ENCODE measurements at regions not wholly inside any gene's neighbourhood (a gene's known extent, or its start where the extent isn't known, plus 50 kb on each side); places are given as distances from the start of the nearest gene placed in this dataset.

DNA sequence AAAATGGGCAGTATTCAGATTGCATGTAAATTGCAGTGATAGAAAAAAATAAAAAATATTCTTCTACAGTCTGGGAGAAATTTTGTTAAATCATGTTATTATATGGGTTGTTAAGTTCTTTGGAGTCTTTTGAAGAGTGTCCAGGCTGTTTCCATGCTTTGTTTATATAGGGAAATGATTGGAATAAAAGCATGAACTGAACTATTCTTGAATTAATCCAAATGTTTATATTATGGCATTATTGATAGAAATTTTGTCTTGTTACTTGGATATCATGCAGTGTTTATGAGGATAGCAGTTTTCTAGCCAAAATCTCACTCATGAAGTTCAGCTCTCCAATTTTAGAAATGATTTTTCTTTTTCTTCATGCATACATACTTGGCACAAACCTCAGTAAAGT, 108.2 kb upstream of the NAV3 start:
- H3K36me3 ChIP-seq (ENCODE audit: control insufficient read depth in 1 of 2, insufficient read depth in 2 of 2, low read length in 2 of 2), result no peaks in the 10 kb centered on the region
- peaks cover 0 to 7% of the 10 kb centered on the region in 2 donors for H3K9me3 ChIP-seq (ENCODE audit: control insufficient read depth in 1 of 2, low read length in 2 of 2)
- H3K4me1 ChIP-seq (ENCODE audit: control insufficient read depth in 1 of 2, insufficient read depth in 2 of 2, low read length in 2 of 2), result peaks cover 0 to 11% of the 10 kb centered on the region in 2 donors
- no peaks in the 10 kb centered on the region for H3K27me3 ChIP-seq (ENCODE audit: low read depth, low read length)
- H3K27ac ChIP-seq (ENCODE audit: low read length), result no peak overlapping the region
- no peak overlapping the region for H3K4me3 ChIP-seq (ENCODE audit: low read depth in 1 of 2, low read length in 2 of 2)

DNA sequence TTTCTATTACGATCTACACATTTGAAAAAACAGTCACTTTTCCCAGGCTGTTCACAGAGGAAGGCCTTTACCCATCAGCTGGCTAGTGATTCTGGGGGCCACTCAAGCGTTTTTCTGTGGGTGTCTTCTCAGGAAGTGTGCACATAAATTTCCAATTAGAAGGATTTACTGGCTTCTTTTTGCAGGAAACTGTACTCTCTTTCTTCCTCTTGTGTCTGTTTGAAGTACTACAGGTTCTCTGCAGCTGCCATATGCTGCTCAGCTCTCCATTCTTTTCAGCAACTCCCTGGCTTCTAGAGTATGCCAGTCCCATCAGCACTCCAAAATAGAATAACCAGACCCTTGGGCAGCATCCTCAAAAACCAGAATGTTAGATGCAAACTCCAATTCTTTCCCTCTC, 110.4 kb upstream of the NAV3 start:
- H3K4me1 ChIP-seq (ENCODE audit: control insufficient read depth in 1 of 2, insufficient read depth in 2 of 2, low read length in 2 of 2), result peaks cover 0 to 8% of the 10 kb centered on the region in 2 donors
- H3K9me3 ChIP-seq (ENCODE audit: control insufficient read depth in 1 of 2, low read length in 2 of 2), result peaks cover 0 to 7% of the 10 kb centered on the region in 2 donors
- H3K27ac ChIP-seq (ENCODE audit: low read length), result no peak overlapping the region
- H3K4me3 ChIP-seq (ENCODE audit: low read depth in 1 of 2, low read length in 2 of 2), result no peak overlapping the region
- no peaks in the 10 kb centered on the region for H3K36me3 ChIP-seq (ENCODE audit: control insufficient read depth in 1 of 2, insufficient read depth in 2 of 2, low read length in 2 of 2)
- no peaks in the 10 kb centered on the region for H3K27me3 ChIP-seq (ENCODE audit: low read depth, low read length)

DNA sequence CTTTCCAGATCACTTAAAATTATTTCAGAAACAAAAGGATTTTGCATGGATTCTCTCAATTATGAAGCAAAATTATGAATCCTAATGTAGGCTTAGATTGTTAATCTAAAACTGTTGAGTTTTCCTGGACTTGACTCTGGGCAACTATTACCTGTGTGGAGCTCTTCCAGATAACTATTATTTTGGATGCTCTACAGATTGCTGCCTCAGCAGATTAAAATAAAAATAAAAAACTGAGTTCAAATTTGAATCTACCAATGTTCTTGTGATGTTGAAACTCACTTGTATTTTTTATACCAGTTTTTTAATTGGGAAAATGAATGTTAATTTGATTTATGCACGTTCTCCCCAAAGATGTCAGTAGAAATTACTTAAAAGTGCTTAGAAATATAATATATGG, 120.5 kb upstream of the NAV3 start:
- no peaks in the 10 kb centered on the region for H3K27me3 ChIP-seq (ENCODE audit: low read depth, low read length)
- no peak overlapping the region for H3K4me3 ChIP-seq (ENCODE audit: low read depth in 1 of 2, low read length in 2 of 2)
- H3K36me3 ChIP-seq (ENCODE audit: control insufficient read depth in 1 of 2, insufficient read depth in 2 of 2, low read length in 2 of 2), result no peaks in the 10 kb centered on the region
- no peaks in the 10 kb centered on the region for H3K9me3 ChIP-seq (ENCODE audit: control insufficient read depth in 1 of 2, low read length in 2 of 2)
- no peaks in the 10 kb centered on the region for H3K4me1 ChIP-seq (ENCODE audit: control insufficient read depth in 1 of 2, insufficient read depth in 2 of 2, low read length in 2 of 2)
- H3K27ac ChIP-seq (ENCODE audit: low read length), result no peak overlapping the region

DNA sequence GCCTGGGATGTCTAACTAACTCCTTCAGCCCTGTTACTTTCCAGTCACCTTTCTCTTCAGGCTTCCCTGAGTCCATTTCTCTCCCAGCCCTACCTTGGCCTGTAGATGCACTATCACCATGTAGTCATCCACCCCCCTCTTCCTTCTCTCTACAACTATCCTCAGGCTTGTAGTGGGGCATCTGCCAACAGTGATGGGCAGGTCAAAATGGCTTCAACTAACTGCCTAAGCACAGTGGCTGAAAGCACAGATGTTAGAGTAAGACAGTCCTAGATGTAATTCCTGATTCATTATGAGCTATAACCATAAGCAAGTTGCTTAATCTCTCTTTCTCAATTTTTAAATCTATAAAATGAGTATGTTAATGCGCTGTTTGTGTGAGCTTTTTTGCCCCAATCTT, 133.6 kb upstream of the NAV3 start:
- no peaks in the 10 kb centered on the region for H3K9me3 ChIP-seq (ENCODE audit: control insufficient read depth in 1 of 2, low read length in 2 of 2)
- no peaks in the 10 kb centered on the region for H3K4me1 ChIP-seq (ENCODE audit: control insufficient read depth in 1 of 2, insufficient read depth in 2 of 2, low read length in 2 of 2)
- no peak overlapping the region for H3K4me3 ChIP-seq (ENCODE audit: low read depth in 1 of 2, low read length in 2 of 2)

DNA sequence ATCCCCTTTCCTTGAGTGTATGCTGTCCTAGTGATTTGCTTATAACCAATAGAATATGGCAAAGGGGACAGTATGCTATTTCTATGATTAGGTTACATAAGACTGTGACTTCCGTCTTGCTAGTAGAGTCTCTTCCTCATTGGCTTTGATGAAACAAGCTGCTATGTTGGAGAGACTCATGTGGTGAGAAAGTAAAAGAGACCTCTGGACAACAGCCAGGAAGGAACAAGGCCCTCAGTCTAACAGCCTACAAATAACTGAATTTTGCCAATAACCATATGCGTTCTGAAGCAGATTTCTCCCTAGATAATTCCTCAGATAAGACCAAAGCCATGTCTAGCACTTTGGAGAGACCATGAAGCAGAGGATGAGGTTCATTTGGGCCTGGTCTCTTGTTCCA, 134.5 kb upstream of the NAV3 start:
- Histone ChIP-seq H3K27ac (ENCODE audit: low read length) (no peak overlapping the region), H3K4me1 (ENCODE audit: control insufficient read depth in 1 of 2, insufficient read depth in 2 of 2, low read length in 2 of 2) (no peaks in the 10 kb centered on the region), H3K4me3 (ENCODE audit: low read depth in 1 of 2, low read length in 2 of 2) (no peak overlapping the region), H3K27me3 (ENCODE audit: low read depth, low read length) (no peaks in the 10 kb centered on the region), H3K9me3 (ENCODE audit: control insufficient read depth in 1 of 2, low read length in 2 of 2) (no peaks in the 10 kb centered on the region), H3K36me3 (ENCODE audit: control insufficient read depth in 1 of 2, insufficient read depth in 2 of 2, low read length in 2 of 2) (no peaks in the 10 kb centered on the region)

More for the DNA sequence above, 133.6 kb upstream of the NAV3 start:
- no peaks in the 10 kb centered on the region for H3K27me3 ChIP-seq (ENCODE audit: low read depth, low read length)
- no peaks in the 10 kb centered on the region for H3K36me3 ChIP-seq (ENCODE audit: control insufficient read depth in 1 of 2, insufficient read depth in 2 of 2, low read length in 2 of 2)
- no peak overlapping the region for H3K27ac ChIP-seq (ENCODE audit: low read length)

DNA sequence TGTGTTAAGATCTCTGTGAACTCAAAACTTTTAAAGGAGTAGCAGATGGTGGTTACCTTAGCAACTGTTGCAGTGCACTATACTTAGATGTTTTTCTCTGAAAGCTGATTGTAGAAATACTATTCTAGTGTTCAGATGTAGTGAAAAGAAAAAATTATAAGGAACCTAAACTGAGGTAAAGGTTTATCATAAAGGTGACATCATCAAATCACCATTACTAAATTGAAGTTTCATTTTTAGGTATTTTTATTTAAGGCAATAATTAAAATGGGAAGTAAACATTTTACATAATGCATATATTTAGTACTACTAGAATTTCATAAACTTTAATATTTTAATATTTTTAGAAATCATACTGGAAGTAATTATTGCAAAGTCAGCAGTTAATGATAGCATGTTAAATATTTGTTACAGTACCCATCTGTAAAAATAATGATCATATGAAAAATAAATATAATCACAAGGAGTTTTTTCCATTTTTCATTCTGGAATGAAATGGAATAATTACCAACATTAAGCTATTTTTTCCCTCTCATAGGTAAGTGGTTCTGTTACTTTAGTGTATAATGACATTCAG, 141.1 kb upstream of the NAV3 start:
- Histone ChIP-seq H3K27ac (ENCODE audit: low read length) (no peak overlapping the region), H3K4me1 (ENCODE audit: control insufficient read depth in 1 of 2, insufficient read depth in 2 of 2, low read length in 2 of 2) (peaks cover 0 to 3% of the 10 kb centered on the region in 2 donors), H3K4me3 (ENCODE audit: low read depth in 1 of 2, low read length in 2 of 2) (no peak overlapping the region), H3K36me3 (ENCODE audit: control insufficient read depth in 1 of 2, insufficient read depth in 2 of 2, low read length in 2 of 2) (no peaks in the 10 kb centered on the region), H3K27me3 (ENCODE audit: low read depth, low read length) (no peaks in the 10 kb centered on the region), H3K9me3 (ENCODE audit: control insufficient read depth in 1 of 2, low read length in 2 of 2) (no peaks in the 10 kb centered on the region)

DNA sequence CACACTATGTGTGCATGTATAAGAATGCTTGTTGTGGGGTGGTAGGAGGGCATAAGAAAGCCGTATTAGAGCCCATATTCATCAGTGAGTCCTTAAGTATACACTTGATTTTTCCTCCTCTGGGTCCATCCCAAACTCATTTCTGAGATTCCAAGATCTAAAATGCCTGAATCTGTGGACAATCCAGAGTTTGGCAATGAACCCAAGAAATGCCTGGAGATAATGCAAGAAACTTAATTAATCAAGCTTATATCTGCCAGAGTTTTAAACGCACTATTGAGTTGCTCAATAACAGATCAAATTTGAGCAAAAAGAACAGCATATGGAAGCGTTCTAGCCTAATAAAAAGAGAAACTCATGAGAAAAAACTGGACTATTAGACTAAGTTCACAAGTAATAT, 143.4 kb upstream of the NAV3 start:
- no peak overlapping the region for H3K27ac ChIP-seq (ENCODE audit: low read length)
- no peaks in the 10 kb centered on the region for H3K27me3 ChIP-seq (ENCODE audit: low read depth, low read length)
- H3K4me3 ChIP-seq (ENCODE audit: low read depth in 1 of 2, low read length in 2 of 2), result no peak overlapping the region
- peaks cover 0 to 3% of the 10 kb centered on the region in 2 donors for H3K4me1 ChIP-seq (ENCODE audit: control insufficient read depth in 1 of 2, insufficient read depth in 2 of 2, low read length in 2 of 2)
- no peaks in the 10 kb centered on the region for H3K9me3 ChIP-seq (ENCODE audit: control insufficient read depth in 1 of 2, low read length in 2 of 2)
- no peaks in the 10 kb centered on the region for H3K36me3 ChIP-seq (ENCODE audit: control insufficient read depth in 1 of 2, insufficient read depth in 2 of 2, low read length in 2 of 2)

DNA sequence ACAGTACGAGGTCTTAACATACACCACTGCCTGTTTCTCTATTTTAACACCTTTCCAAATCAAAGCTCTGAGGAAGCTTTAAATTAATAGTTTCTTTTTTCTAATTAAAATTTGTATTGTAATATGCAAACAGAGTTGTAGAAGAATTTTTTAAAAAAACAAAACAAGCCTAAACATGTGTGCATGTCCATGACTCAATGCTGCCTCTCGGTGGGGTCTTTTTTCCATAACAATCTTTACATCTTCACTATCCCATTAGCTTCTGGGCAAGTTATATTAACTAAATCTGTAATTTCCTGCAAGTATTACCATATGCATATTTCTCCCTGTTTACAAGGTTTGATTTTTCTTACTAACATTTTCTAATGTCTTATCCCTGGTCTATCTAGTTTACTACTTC, 143.9 kb upstream of the NAV3 start:
- Histone ChIP-seq H3K4me3 (ENCODE audit: low read depth in 1 of 2, low read length in 2 of 2) (no peak overlapping the region), H3K9me3 (ENCODE audit: control insufficient read depth in 1 of 2, low read length in 2 of 2) (no peaks in the 10 kb centered on the region), H3K4me1 (ENCODE audit: control insufficient read depth in 1 of 2, insufficient read depth in 2 of 2, low read length in 2 of 2) (peaks cover 0 to 3% of the 10 kb centered on the region in 2 donors), H3K36me3 (ENCODE audit: control insufficient read depth in 1 of 2, insufficient read depth in 2 of 2, low read length in 2 of 2) (no peaks in the 10 kb centered on the region), H3K27ac (ENCODE audit: low read length) (no peak overlapping the region), H3K27me3 (ENCODE audit: low read depth, low read length) (no peaks in the 10 kb centered on the region)

DNA sequence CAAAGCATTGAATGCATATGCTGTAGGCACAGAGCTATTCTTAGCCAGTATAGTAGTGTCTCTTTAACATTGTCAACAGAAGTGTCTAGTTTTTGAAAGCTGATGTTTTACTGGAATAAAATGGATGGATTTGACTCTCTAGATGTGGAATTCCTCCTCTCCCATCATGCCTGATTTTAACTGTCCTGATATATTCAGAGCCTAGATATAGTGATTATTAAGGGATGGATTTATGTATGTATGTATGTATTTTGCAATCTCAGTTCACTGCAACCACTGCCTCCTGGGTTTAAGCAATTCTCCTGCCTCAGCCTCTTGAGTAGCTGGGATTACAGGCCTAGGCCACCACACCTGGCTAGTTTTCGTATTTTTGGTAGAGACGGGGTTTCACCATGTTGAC, 144.8 kb upstream of the NAV3 start:
- no peak overlapping the region for H3K27ac ChIP-seq (ENCODE audit: low read length)
- H3K36me3 ChIP-seq (ENCODE audit: control insufficient read depth in 1 of 2, insufficient read depth in 2 of 2, low read length in 2 of 2), result no peaks in the 10 kb centered on the region
- no peaks in the 10 kb centered on the region for H3K9me3 ChIP-seq (ENCODE audit: control insufficient read depth in 1 of 2, low read length in 2 of 2)
- H3K4me3 ChIP-seq (ENCODE audit: low read depth in 1 of 2, low read length in 2 of 2), result no peak overlapping the region
- H3K4me1 ChIP-seq (ENCODE audit: control insufficient read depth in 1 of 2, insufficient read depth in 2 of 2, low read length in 2 of 2), result peaks cover 0 to 3% of the 10 kb centered on the region in 2 donors
- H3K27me3 ChIP-seq (ENCODE audit: low read depth, low read length), result no peaks in the 10 kb centered on the region

DNA sequence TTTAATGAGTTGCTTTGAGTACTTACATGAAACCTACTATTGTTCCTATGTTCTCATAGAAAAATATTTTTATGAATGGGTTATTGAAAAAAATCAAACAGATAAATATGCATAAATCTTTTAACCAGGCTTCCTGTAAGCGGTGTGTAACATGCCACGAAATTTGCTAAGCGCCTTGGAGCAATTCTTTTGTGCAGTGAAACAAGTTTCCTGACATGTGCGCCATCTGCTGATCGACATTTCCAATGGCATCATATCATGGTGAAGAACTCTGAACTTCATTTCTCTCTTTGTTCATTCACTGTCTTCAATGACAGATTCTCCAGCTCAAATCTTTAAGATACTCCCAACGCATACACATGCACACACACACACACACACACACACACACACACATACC, 145.6 kb upstream of the NAV3 start:
- Histone ChIP-seq H3K27me3 (ENCODE audit: low read depth, low read length) (no peaks in the 10 kb centered on the region), H3K9me3 (ENCODE audit: control insufficient read depth in 1 of 2, low read length in 2 of 2) (no peaks in the 10 kb centered on the region), H3K4me3 (ENCODE audit: low read depth in 1 of 2, low read length in 2 of 2) (no peak overlapping the region), H3K27ac (ENCODE audit: low read length) (no peak overlapping the region), H3K4me1 (ENCODE audit: control insufficient read depth in 1 of 2, insufficient read depth in 2 of 2, low read length in 2 of 2) (peaks cover 0 to 3% of the 10 kb centered on the region in 2 donors), H3K36me3 (ENCODE audit: control insufficient read depth in 1 of 2, insufficient read depth in 2 of 2, low read length in 2 of 2) (no peaks in the 10 kb centered on the region)

DNA sequence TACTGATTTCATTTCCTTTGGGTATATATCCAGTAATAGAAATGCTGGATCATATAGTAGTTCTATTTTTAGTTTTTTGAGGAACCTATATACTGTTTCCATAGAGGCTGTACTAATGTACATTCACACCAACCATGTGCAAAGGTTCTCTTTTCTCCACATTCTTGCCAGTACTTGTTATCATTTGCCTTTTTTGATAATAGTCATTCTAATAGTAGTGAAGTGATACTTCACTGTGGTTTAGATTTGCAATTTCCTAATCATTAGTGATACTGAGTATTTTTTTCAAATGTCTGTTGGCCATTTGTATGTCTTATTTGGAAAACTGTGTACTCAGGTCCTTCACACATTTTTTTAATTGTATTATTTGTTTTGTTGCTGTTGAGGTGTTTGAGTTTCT, 148.2 kb upstream of the NAV3 start:
- no peaks in the 10 kb centered on the region for H3K27me3 ChIP-seq (ENCODE audit: low read depth, low read length)
- no peaks in the 10 kb centered on the region for H3K9me3 ChIP-seq (ENCODE audit: control insufficient read depth in 1 of 2, low read length in 2 of 2)
- H3K4me3 ChIP-seq (ENCODE audit: low read depth in 1 of 2, low read length in 2 of 2), result no peak overlapping the region
- no peak overlapping the region for H3K27ac ChIP-seq (ENCODE audit: low read length)
- H3K4me1 ChIP-seq (ENCODE audit: control insufficient read depth in 1 of 2, insufficient read depth in 2 of 2, low read length in 2 of 2), result peaks cover 0 to 3% of the 10 kb centered on the region in 2 donors
- no peaks in the 10 kb centered on the region for H3K36me3 ChIP-seq (ENCODE audit: control insufficient read depth in 1 of 2, insufficient read depth in 2 of 2, low read length in 2 of 2)

DNA sequence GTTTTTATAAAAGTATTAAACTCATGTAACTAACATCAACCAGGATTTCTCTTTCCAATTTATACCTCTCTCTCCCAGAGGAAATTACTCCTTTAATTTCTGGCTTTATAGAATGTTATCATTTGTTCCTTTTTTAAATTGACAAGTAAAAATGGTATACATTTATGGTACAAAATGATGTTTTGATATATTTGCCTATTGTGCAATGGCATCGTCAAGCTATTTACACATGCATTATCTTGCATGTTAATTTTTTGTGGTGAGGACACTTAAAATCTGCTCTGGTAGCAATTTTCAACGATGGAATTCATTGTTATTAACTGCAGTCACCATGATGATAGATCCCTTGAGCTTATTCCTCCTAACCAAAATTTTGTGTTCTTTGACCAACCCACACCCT, 149.0 kb upstream of the NAV3 start:
- Histone ChIP-seq H3K36me3 (ENCODE audit: control insufficient read depth in 1 of 2, insufficient read depth in 2 of 2, low read length in 2 of 2) (no peaks in the 10 kb centered on the region), H3K27me3 (ENCODE audit: low read depth, low read length) (no peaks in the 10 kb centered on the region), H3K4me1 (ENCODE audit: control insufficient read depth in 1 of 2, insufficient read depth in 2 of 2, low read length in 2 of 2) (peaks cover 0 to 3% of the 10 kb centered on the region in 2 donors), H3K4me3 (ENCODE audit: low read depth in 1 of 2, low read length in 2 of 2) (no peak overlapping the region), H3K27ac (ENCODE audit: low read length) (no peak overlapping the region), H3K9me3 (ENCODE audit: control insufficient read depth in 1 of 2, low read length in 2 of 2) (no peaks in the 10 kb centered on the region)

Measured in muscle layer of duodenum (tissue), 2 donors.